Suprapubic skin (tissue), 3 donors: ENCODE measurements at regions not wholly inside any gene's neighbourhood (a gene's known extent, or its start where the extent isn't known, plus 50 kb on each side); places are given as distances from the start of the nearest gene placed in this dataset.

Experiments
- CTCF ChIP-seq, 2 donors: fragments of 200-600 bp in 1 of 2; fragments of 450-650 bp in 1 of 2; sonication (generic) in 1 of 2; IDR thresholded peaks; one replicate each; pipeline ENCODE4 v1.5.1; 2016 to 2019; ENCODE audit warnings: antibody characterized with exemption in 2 of 2, mild to moderate bottlenecking in 1 of 2, moderate library complexity in 1 of 2
- EP300 ChIP-seq: sonication (generic); formaldehyde crosslinking; IDR thresholded peaks from one replicate; pipeline ENCODE4 v1.6.1; 2017; ENCODE audit warnings: antibody characterized with exemption

- no peak for TF ChIP-seq CTCF (IDR thresholded peaks at IDR 0.05)
- TF ChIP-seq EP300: no peak
Observed at GRCh38 chr5:6280425-6281100, 97.8 kb downstream of the MED10 start.
